CD8-positive, alpha-beta memory T cell (primary cell): ENCODE measurements at regions not wholly inside any gene's neighbourhood (a gene's known extent, or its start where the extent isn't known, plus 50 kb on each side); places are given as distances from the start of the nearest gene placed in this dataset.

Experiments
- CTCF ChIA-PET: fragments of 350-600 bp; sonication (Branson Sonifier 250); formaldehyde crosslinking; loops from one replicate; lab custom pipeline; 2021; ENCODE audit warnings: antibody characterized with exemption; lab: Charles Lee
- POLR2A ChIA-PET: fragments of 350-600 bp; sonication (Branson Sonifier 250); formaldehyde crosslinking; loops from one replicate; lab custom pipeline; 2021; ENCODE audit warnings: antibody characterized with exemption; lab: Charles Lee
- DNase-seq, 5 donors: peaks; one replicate each; pipeline versions ENCODE4 v3.0.0 to v3.0.0-alpha.2; 2020 to 2022; ENCODE audit warnings: mixed read lengths in 1 of 5
- H3K27ac ChIP-seq: one replicate; pipeline ENCODE4 v1.7.0; 2013; ENCODE audit warnings: low read depth, mild to moderate bottlenecking, low read length, moderate library complexity
- H3K27me3 ChIP-seq: 2 replicates; pipeline ENCODE4 v1.7.0; 2013; ENCODE audit warnings: low read length, mild to moderate bottlenecking; ENCODE audit not compliant: insufficient read depth, poor library complexity, severe bottlenecking
- H3K36me3 ChIP-seq: 2 replicates; pipeline ENCODE4 v1.7.0; 2013; ENCODE audit warnings: mild to moderate bottlenecking, low read length, moderate library complexity; ENCODE audit not compliant: insufficient read depth
- H3K4me1 ChIP-seq: 2 replicates; pipeline ENCODE4 v1.7.0; 2013; ENCODE audit warnings: mild to moderate bottlenecking, low read length, moderate library complexity; ENCODE audit not compliant: insufficient read depth
- H3K4me3 ChIP-seq: 2 replicates; pipeline ENCODE4 v1.7.0; 2013; ENCODE audit warnings: mild to moderate bottlenecking, low read length
- H3K9me3 ChIP-seq: 2 replicates; pipeline ENCODE4 v1.7.0; 2013; ENCODE audit warnings: mild to moderate bottlenecking, low read length
- H3K27ac Mint-ChIP-seq, 8 donors: one replicate each; pipeline ENCODE4 v1.8.0; 2020 to 2021; ENCODE audit warnings: mixed read lengths in 8 of 8, mild to moderate bottlenecking in 6 of 8, inconsistent platforms in 3 of 8, moderate library complexity in 3 of 8
- H3K27me3 Mint-ChIP-seq, 2 donors: one replicate each; pipeline ENCODE4 v1.8.0; 2020 to 2021; ENCODE audit warnings: mixed read lengths in 2 of 2, mild to moderate bottlenecking in 1 of 2, moderate library complexity in 1 of 2
- H3K36me3 Mint-ChIP-seq, 3 donors: one replicate each; pipeline ENCODE4 v1.8.0; 2020 to 2021; ENCODE audit warnings: mixed read lengths in 3 of 3, inconsistent platforms in 1 of 3, mild to moderate bottlenecking in 1 of 3
- H3K4me1 Mint-ChIP-seq, 3 donors: one replicate each; pipeline ENCODE4 v1.8.0; 2020 to 2021; ENCODE audit warnings: mixed read lengths in 3 of 3, inconsistent platforms in 1 of 3, mild to moderate bottlenecking in 1 of 3
- H3K4me3 Mint-ChIP-seq, 7 donors: one replicate each; pipeline ENCODE4 v1.8.0; 2020 to 2021; ENCODE audit warnings: mixed read lengths in 7 of 7, mild to moderate bottlenecking in 6 of 7, moderate library complexity in 4 of 7, inconsistent platforms in 2 of 7
- H3K9me3 Mint-ChIP-seq, 5 donors: one replicate each; pipeline ENCODE4 v1.8.0; 2020 to 2022; ENCODE audit warnings: mixed read lengths in 5 of 5, mild to moderate bottlenecking in 3 of 5, moderate library complexity in 2 of 5, inconsistent platforms in 1 of 5

- POLR2A ChIA-PET = no interaction called here
- Mint-ChIP-seq H3K9me3 (peaks cover 0 to 5% (median 0%) of the 10 kb centered on the region in 5 donors), H3K27ac (no peak overlapping the region), H3K36me3 (no peaks in the 10 kb centered on the region), H3K4me3 (no peak overlapping the region), H3K4me1 (no peaks in the 10 kb centered on the region), H3K27me3 (no peaks in the 10 kb centered on the region)
- H3K9me3 ChIP-seq = no peaks in the 10 kb centered on the region
- no peak overlapping the region for H3K4me3 ChIP-seq
- no peak for DNase-seq
- no peak overlapping the region for H3K27ac ChIP-seq
- CTCF ChIA-PET = no interaction called here
- no peaks in the 10 kb centered on the region for H3K4me1 ChIP-seq
- H3K27me3 ChIP-seq = no peaks in the 10 kb centered on the region
- no peaks in the 10 kb centered on the region for H3K36me3 ChIP-seq
Measured at GRCh38 chr5:93158841-93159240, 422.2 kb downstream of the NR2F1-AS1 start.

GRCh38 chr5:93156566-93156965, 424.5 kb downstream of the NR2F1-AS1 start:
- Histone ChIP-seq H3K36me3 (no peaks in the 10 kb centered on the region), H3K4me1 (no peaks in the 10 kb centered on the region), H3K4me3 (no peak overlapping the region), H3K27me3 (no peaks in the 10 kb centered on the region), H3K27ac (no peak overlapping the region), H3K9me3 (no peaks in the 10 kb centered on the region)
- Mint-ChIP-seq H3K9me3 (peaks cover 0 to 5% (median 0%) of the 10 kb centered on the region in 5 donors), H3K36me3 (no peaks in the 10 kb centered on the region), H3K27me3 (no peaks in the 10 kb centered on the region), H3K4me3 (no peak overlapping the region), H3K27ac (no peak overlapping the region), H3K4me1 (no peaks in the 10 kb centered on the region)
- no peak for DNase-seq
- POLR2A ChIA-PET = no interaction called here
- CTCF ChIA-PET = no interaction called here

- CTCF ChIA-PET = no interaction called here
- H3K36me3 Mint-ChIP-seq = no peaks in the 10 kb centered on the region
- no peaks in the 10 kb centered on the region for H3K4me1 Mint-ChIP-seq
- POLR2A ChIA-PET = no interaction called here
- H3K27me3 ChIP-seq = no peaks in the 10 kb centered on the region
- H3K9me3 Mint-ChIP-seq = peaks cover 0 to 5% (median 0%) of the 10 kb centered on the region in 5 donors
- H3K36me3 ChIP-seq = no peaks in the 10 kb centered on the region
- no peak overlapping the region for H3K4me3 ChIP-seq
- H3K9me3 ChIP-seq = no peaks in the 10 kb centered on the region
- no peak overlapping the region for H3K27ac ChIP-seq
- H3K27me3 Mint-ChIP-seq = no peaks in the 10 kb centered on the region
- H3K4me1 ChIP-seq = no peaks in the 10 kb centered on the region
- DNase-seq = no peak
- no peak overlapping the region for H3K27ac Mint-ChIP-seq
- no peak overlapping the region for H3K4me3 Mint-ChIP-seq
Measured at GRCh38 chr5:93154535-93154934, 426.5 kb downstream of the NR2F1-AS1 start.

- peaks cover 0 to 5% (median 0%) of the 10 kb centered on the region in 5 donors for H3K9me3 Mint-ChIP-seq
- no peaks in the 10 kb centered on the region for H3K27me3 Mint-ChIP-seq
- ChIA-PET CTCF (no interaction called here), POLR2A (no interaction called here)
- H3K4me1 Mint-ChIP-seq = no peaks in the 10 kb centered on the region
- DNase-seq = no peak
- no peaks in the 10 kb centered on the region for H3K36me3 ChIP-seq
- H3K4me3 ChIP-seq = no peak overlapping the region
- H3K4me1 ChIP-seq = no peaks in the 10 kb centered on the region
- H3K27ac ChIP-seq = no peak overlapping the region
- H3K4me3 Mint-ChIP-seq = no peak overlapping the region
- no peaks in the 10 kb centered on the region for H3K27me3 ChIP-seq
- H3K27ac Mint-ChIP-seq = no peak overlapping the region
- no peaks in the 10 kb centered on the region for H3K9me3 ChIP-seq
- no peaks in the 10 kb centered on the region for H3K36me3 Mint-ChIP-seq
Measured at GRCh38 chr5:93153461-93153860, 427.6 kb downstream of the NR2F1-AS1 start.

GRCh38 chr5:93151896-93152295, 429.1 kb downstream of the NR2F1-AS1 start:
- Histone ChIP-seq H3K4me3 (no peak overlapping the region), H3K27ac (no peak overlapping the region), H3K36me3 (no peaks in the 10 kb centered on the region), H3K9me3 (no peaks in the 10 kb centered on the region), H3K27me3 (no peaks in the 10 kb centered on the region), H3K4me1 (no peaks in the 10 kb centered on the region)
- Mint-ChIP-seq H3K9me3 (no peaks in the 10 kb centered on the region), H3K27me3 (no peaks in the 10 kb centered on the region), H3K4me3 (no peak overlapping the region), H3K4me1 (no peaks in the 10 kb centered on the region), H3K36me3 (no peaks in the 10 kb centered on the region), H3K27ac (no peak overlapping the region)
- no peak for DNase-seq
- ChIA-PET POLR2A (no interaction called here), CTCF (no interaction called here)

GRCh38 chr5:93151121-93151520, 429.9 kb downstream of the NR2F1-AS1 start:
- ChIA-PET POLR2A (no interaction called here), CTCF (no interaction called here)
- no peaks in the 10 kb centered on the region for H3K4me1 ChIP-seq
- H3K27me3 ChIP-seq = no peaks in the 10 kb centered on the region
- no peak overlapping the region for H3K4me3 Mint-ChIP-seq
- H3K4me1 Mint-ChIP-seq = no peaks in the 10 kb centered on the region
- no peaks in the 10 kb centered on the region for H3K36me3 ChIP-seq
- no peak overlapping the region for H3K27ac ChIP-seq
- H3K4me3 ChIP-seq = no peak overlapping the region
- no peaks in the 10 kb centered on the region for H3K9me3 ChIP-seq
- no peak for DNase-seq
- H3K27ac Mint-ChIP-seq = no peak overlapping the region
- no peaks in the 10 kb centered on the region for H3K27me3 Mint-ChIP-seq
- H3K9me3 Mint-ChIP-seq = no peaks in the 10 kb centered on the region
- no peaks in the 10 kb centered on the region for H3K36me3 Mint-ChIP-seq

- no peaks in the 10 kb centered on the region for H3K36me3 ChIP-seq
- H3K36me3 Mint-ChIP-seq = no peaks in the 10 kb centered on the region
Measured at GRCh38 chr5:93150311-93151012, 430.6 kb downstream of the NR2F1-AS1 start.

GRCh38 chr5:93145767-93146166, 435.3 kb downstream of the NR2F1-AS1 start:
- Histone ChIP-seq H3K27ac (no peak overlapping the region), H3K27me3 (no peaks in the 10 kb centered on the region), H3K36me3 (no peaks in the 10 kb centered on the region), H3K9me3 (no peaks in the 10 kb centered on the region), H3K4me3 (no peak overlapping the region), H3K4me1 (no peaks in the 10 kb centered on the region)
- ChIA-PET POLR2A (no interaction called here), CTCF (no interaction called here)
- no peaks in the 10 kb centered on the region for H3K4me1 Mint-ChIP-seq
- no peaks in the 10 kb centered on the region for H3K27me3 Mint-ChIP-seq
- H3K9me3 Mint-ChIP-seq = peaks cover 0 to 8% (median 0%) of the 10 kb centered on the region in 5 donors
- no peak for DNase-seq
- no peak overlapping the region for H3K27ac Mint-ChIP-seq
- no peak overlapping the region for H3K4me3 Mint-ChIP-seq
- H3K36me3 Mint-ChIP-seq = no peaks in the 10 kb centered on the region

More at GRCh38 chr5:93150311-93151012, 430.6 kb downstream of the NR2F1-AS1 start:
- ChIA-PET POLR2A (no interaction called here), CTCF (no interaction called here)
- Histone ChIP-seq H3K27me3 (no peaks in the 10 kb centered on the region), H3K4me1 (no peaks in the 10 kb centered on the region), H3K27ac (no peak overlapping the region), H3K4me3 (no peak overlapping the region), H3K9me3 (no peaks in the 10 kb centered on the region)
- no peak overlapping the region for H3K4me3 Mint-ChIP-seq
- H3K27ac Mint-ChIP-seq = no peak overlapping the region
- H3K4me1 Mint-ChIP-seq = no peaks in the 10 kb centered on the region
- no peak for DNase-seq
- H3K27me3 Mint-ChIP-seq = no peaks in the 10 kb centered on the region
- no peaks in the 10 kb centered on the region for H3K9me3 Mint-ChIP-seq
